Glutamatergic neuron (in vitro differentiated cells): ENCODE measurements at regions not wholly inside any gene's neighbourhood (a gene's known extent, or its start where the extent isn't known, plus 50 kb on each side); places are given as distances from the start of the nearest gene placed in this dataset.
A peak's percentile ranks its signal among the peaks of the same experiment; 100 is the strongest.

Experiments
- DNase-seq: peaks from one replicate; pipeline ENCODE4 v3.0.0; 2022
- H3K27ac Mint-ChIP-seq: one replicate; pipeline ENCODE4 v1.8.0; 2020; ENCODE audit warnings: mild to moderate bottlenecking, mixed read lengths, inconsistent platforms; ENCODE audit not compliant: unreplicated experiment
- H3K27me3 Mint-ChIP-seq: one replicate; pipeline ENCODE4 v1.8.0; 2020; ENCODE audit warnings: mild to moderate bottlenecking, moderate library complexity, mixed read lengths, inconsistent platforms; ENCODE audit not compliant: unreplicated experiment
- H3K36me3 Mint-ChIP-seq: one replicate; pipeline ENCODE4 v1.8.0; 2020; ENCODE audit warnings: mild to moderate bottlenecking, mixed read lengths, inconsistent platforms; ENCODE audit not compliant: unreplicated experiment
- H3K4me1 Mint-ChIP-seq: one replicate; pipeline ENCODE4 v1.8.0; 2020; ENCODE audit warnings: mild to moderate bottlenecking, low read depth, mixed read lengths, inconsistent platforms; ENCODE audit not compliant: unreplicated experiment
- H3K4me3 Mint-ChIP-seq: one replicate; pipeline ENCODE4 v1.8.0; 2020; ENCODE audit warnings: mild to moderate bottlenecking, mixed read lengths, inconsistent platforms; ENCODE audit not compliant: unreplicated experiment
- H3K9me3 Mint-ChIP-seq: one replicate; pipeline ENCODE4 v1.8.0; 2020; ENCODE audit warnings: mild to moderate bottlenecking, moderate library complexity, mixed read lengths, inconsistent platforms; ENCODE audit not compliant: unreplicated experiment
- TF ChIP-seq, protein P1 (sequence below): fragments of 200-600 bp; sonication (generic); IDR thresholded peaks from one replicate; pipeline ENCODE4 v1.5.0; 2021; ENCODE audit not compliant: partially characterized antibody, unreplicated experiment

DNA sequence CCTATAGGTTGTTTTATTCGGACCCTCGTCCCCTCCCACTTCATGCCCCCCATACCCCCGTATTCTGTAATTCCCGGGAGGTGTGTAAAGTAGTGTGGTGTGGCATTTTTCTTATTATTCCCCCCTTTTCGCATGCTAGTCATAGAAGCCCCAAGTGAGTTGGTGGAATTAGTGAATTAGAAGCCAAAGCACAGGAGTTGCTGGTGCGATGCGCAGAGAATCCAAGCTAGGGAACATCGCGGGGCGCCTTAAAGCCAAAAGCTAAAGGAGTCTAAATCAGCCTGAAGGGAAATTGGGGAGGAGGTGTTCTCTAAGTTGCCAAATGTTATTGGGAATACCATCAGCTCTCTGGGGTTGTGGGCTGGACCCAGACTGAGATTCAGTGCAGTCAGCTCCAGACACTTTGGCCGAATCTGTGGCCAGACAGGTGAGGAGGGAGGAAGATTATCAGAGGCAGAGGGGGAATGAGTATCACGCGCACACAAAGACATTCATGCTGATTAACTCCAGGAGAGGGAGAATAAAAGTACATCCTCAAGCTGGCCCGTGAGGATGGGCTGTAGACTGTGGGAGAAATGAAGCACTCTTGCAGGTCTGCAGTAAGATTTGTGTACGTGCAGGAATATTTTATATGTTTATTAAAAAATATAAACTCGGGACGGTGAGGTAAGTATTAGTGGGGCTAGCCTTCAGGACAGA, 102.8 kb upstream of the HSD17B12 start:
- H3K9me3 Mint-ChIP-seq: peaks cover 22% of the 10 kb centered on the region
- peak overlapping the region; percentile 94 for H3K4me3 Mint-ChIP-seq
- TF ChIP-seq, protein P1, sequence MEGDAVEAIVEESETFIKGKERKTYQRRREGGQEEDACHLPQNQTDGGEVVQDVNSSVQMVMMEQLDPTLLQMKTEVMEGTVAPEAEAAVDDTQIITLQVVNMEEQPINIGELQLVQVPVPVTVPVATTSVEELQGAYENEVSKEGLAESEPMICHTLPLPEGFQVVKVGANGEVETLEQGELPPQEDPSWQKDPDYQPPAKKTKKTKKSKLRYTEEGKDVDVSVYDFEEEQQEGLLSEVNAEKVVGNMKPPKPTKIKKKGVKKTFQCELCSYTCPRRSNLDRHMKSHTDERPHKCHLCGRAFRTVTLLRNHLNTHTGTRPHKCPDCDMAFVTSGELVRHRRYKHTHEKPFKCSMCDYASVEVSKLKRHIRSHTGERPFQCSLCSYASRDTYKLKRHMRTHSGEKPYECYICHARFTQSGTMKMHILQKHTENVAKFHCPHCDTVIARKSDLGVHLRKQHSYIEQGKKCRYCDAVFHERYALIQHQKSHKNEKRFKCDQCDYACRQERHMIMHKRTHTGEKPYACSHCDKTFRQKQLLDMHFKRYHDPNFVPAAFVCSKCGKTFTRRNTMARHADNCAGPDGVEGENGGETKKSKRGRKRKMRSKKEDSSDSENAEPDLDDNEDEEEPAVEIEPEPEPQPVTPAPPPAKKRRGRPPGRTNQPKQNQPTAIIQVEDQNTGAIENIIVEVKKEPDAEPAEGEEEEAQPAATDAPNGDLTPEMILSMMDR: no peak
- H3K36me3 Mint-ChIP-seq: no peaks in the 10 kb centered on the region
- no peak overlapping the region for H3K27ac Mint-ChIP-seq
- no peak for DNase-seq
- peaks cover 27% of the 10 kb centered on the region for H3K27me3 Mint-ChIP-seq
- peaks cover 26% of the 10 kb centered on the region for H3K4me1 Mint-ChIP-seq

DNA sequence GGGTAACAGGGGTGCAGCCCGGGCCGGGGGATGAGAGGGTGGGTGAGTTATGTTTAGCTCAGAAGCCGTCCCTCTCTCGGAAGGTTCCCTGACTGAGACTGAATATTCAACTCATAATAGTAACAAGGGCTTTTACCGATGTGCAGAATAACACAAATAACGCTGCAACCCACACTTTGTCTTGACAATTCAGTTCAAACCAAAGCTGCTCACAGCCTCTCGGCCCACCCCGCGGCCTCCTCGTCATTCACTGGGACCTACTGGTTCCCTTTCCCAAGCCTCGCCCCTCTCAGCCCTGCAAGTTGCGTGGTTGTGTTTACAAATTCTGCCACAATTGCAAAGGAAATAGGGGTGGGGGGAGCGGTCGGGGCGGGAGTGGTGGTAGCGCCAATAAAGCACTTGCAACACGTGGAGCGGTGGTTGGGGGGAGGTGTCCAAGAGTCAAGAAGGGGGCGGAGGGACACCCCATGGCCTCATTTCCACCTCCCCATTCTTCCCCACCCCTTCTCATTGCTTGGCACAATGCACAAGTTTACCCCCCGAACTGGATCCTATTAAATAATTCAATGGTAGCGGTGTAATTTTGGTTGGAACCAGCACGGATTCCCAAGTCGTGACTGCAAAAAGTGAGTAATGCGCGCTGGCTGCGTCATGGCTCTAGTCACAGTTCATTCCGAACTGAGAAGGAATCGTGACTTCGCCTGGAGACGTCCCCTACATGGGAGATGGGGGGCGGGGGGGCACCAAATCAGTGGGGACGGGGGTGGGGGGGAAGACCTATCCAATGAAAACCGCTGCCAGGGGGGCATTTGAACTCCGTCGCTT, 102.0 kb upstream of the HSD17B12 start:
- DNase-seq: no peak
- TF ChIP-seq, protein P1: no peak
- H3K4me3 Mint-ChIP-seq: peak overlapping the region; percentile 86
- no peaks in the 10 kb centered on the region for H3K36me3 Mint-ChIP-seq
- no peak overlapping the region for H3K27ac Mint-ChIP-seq
- H3K9me3 Mint-ChIP-seq: peaks cover 22% of the 10 kb centered on the region
- peaks cover 27% of the 10 kb centered on the region for H3K27me3 Mint-ChIP-seq
- H3K4me1 Mint-ChIP-seq: peaks cover 25% of the 10 kb centered on the region

DNA sequence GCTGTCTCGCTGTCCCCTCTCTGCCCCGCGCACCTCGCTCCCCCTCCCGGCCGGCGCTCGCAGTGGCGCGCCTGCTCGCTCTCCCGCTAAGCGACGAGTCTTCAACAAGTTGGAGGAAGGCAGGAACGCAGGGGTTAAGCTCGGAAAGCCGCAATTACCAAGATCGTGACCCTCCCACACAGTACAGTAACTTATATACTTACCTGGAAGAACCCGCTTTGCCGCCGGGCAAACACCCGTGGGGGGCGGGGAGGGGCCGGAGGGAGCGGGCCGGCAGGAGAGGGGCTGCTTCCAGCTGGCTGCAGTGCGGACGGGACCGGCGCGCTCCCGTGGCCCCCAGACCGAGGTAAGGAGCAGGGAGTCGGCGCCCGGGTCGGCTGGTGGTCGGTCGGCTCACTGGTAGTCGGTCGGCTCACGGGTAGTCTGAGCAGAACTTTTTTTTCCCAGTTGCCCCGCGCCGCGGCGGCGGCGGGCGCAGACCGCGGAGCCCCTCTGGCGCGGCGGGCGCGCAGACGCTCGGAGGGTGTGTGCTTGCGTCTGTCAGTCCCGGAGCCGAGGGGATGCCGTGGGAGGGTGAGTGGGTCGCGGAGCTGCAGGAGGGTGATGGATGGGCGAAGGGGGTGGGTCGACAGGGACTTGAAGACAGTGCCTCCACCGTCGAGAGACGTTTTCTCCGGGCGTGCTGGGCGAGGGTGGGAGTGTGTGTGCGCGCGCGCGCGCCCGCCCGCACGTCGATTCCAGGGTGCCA, 101.2 kb upstream of the HSD17B12 start:
- H3K27ac Mint-ChIP-seq: no peak overlapping the region
- H3K9me3 Mint-ChIP-seq: peaks cover 19% of the 10 kb centered on the region
- no peaks in the 10 kb centered on the region for H3K36me3 Mint-ChIP-seq
- peak overlapping the region; percentile 98 for H3K4me3 Mint-ChIP-seq
- peaks cover 31% of the 10 kb centered on the region for H3K27me3 Mint-ChIP-seq
- DNase-seq: peak; percentile 78
- TF ChIP-seq, protein P1: peak; percentile 25
- H3K4me1 Mint-ChIP-seq: peaks cover 17% of the 10 kb centered on the region

DNA sequence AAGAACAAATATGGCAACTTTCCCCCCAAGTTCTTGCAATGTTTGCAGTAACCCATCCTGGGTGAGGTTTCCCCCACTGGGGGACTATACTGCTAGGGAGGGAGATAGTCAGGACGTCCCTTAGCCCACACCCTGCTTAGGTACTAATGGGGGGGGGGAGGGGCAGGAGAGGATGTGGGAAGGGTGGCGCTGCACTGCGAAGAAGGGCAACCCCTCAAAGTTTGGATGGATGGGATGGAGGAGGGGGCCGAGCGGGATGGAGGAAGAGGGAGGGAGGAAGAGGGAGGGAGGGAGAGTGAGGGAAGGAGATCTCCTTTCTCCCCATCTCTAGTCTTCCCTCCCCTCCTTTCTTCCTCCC, 100.6 kb upstream of the HSD17B12 start:
- no peaks in the 10 kb centered on the region for H3K36me3 Mint-ChIP-seq
- peaks cover 13% of the 10 kb centered on the region for H3K4me1 Mint-ChIP-seq
- H3K27ac Mint-ChIP-seq: no peak overlapping the region
- DNase-seq: no peak
- peaks cover 32% of the 10 kb centered on the region for H3K27me3 Mint-ChIP-seq
- H3K4me3 Mint-ChIP-seq: peak overlapping the region; percentile 98
- peaks cover 17% of the 10 kb centered on the region for H3K9me3 Mint-ChIP-seq
- TF ChIP-seq, protein P1: no peak
